WTC11 (cell line): ENCODE measurements at regions not wholly inside any gene's neighbourhood (a gene's known extent, or its start where the extent isn't known, plus 50 kb on each side); places are given as distances from the start of the nearest gene placed in this dataset.

Experiments
- CREB1 ChIP-seq: sonication (generic); formaldehyde crosslinking; IDR thresholded peaks from 2 replicates; pipeline ENCODE4 v1.8.0; 2023; ENCODE audit warnings: mild to moderate bottlenecking, missing genetic modification reagents
- EMX1 ChIP-seq: fragments of 250-450 bp; sonication (Bioruptor Pico); IDR thresholded peaks from 2 replicates; pipeline ENCODE4 v1.8.0; 2021; ENCODE audit warnings: mild to moderate bottlenecking
- ETV6 ChIP-seq: sonication (generic); formaldehyde crosslinking; IDR thresholded peaks from 2 replicates; pipeline ENCODE4 v1.8.1; 2022; ENCODE audit warnings: mild to moderate bottlenecking, missing genetic modification reagents
- IRF2 ChIP-seq: sonication (generic); formaldehyde crosslinking; IDR thresholded peaks from 2 replicates; pipeline ENCODE4 v1.8.0; 2022; ENCODE audit warnings: low read depth, missing genetic modification reagents, borderline replicate concordance
- SMAD3 ChIP-seq: sonication (generic); formaldehyde crosslinking; IDR thresholded peaks from 2 replicates; pipeline ENCODE4 v1.8.0; 2022; ENCODE audit warnings: missing genetic modification reagents, mild to moderate bottlenecking, borderline replicate concordance
- SP1 ChIP-seq: sonication (generic); formaldehyde crosslinking; conservative IDR thresholded peaks from 2 replicates; pipeline ENCODE4 v1.8.1; 2022; ENCODE audit warnings: missing genetic modification reagents
- ZNF423 ChIP-seq: fragments of 250-450 bp; sonication (Bioruptor Pico); IDR thresholded peaks from 2 replicates; pipeline ENCODE4 v2.1.2; 2022; ENCODE audit warnings: mild to moderate bottlenecking, moderate library complexity
- TF ChIP-seq, protein P1 (sequence below): fragments of 200-600 bp; IDR thresholded peaks from 2 replicates; pipeline ENCODE4 v1.8.0; 2022; ENCODE audit warnings: antibody characterized with exemption
- TF ChIP-seq, protein P2 (sequence below): sonication (generic); formaldehyde crosslinking; conservative IDR thresholded peaks from 2 replicates; pipeline ENCODE4 v1.8.1; 2022; ENCODE audit warnings: mild to moderate bottlenecking, missing genetic modification reagents
- TF ChIP-seq, protein P3 (sequence below): sonication (generic); formaldehyde crosslinking; IDR thresholded peaks from 2 replicates; pipeline ENCODE4 v1.8.1; 2022; ENCODE audit warnings: low read depth, missing genetic modification reagents, borderline replicate concordance
- TF ChIP-seq, protein P4 (sequence below): sonication (generic); formaldehyde crosslinking; IDR thresholded peaks from 2 replicates; pipeline ENCODE4 v1.8.1; 2023; ENCODE audit warnings: mild to moderate bottlenecking, missing genetic modification reagents, moderate library complexity
- TF ChIP-seq, protein P5 (sequence below): sonication (generic); formaldehyde crosslinking; conservative IDR thresholded peaks from 2 replicates; pipeline ENCODE4 v1.8.1; 2023; ENCODE audit warnings: mild to moderate bottlenecking, low read depth, missing genetic modification reagents, moderate library complexity
- TF ChIP-seq, protein P6 (sequence below): fragments of 250-450 bp; sonication (Bioruptor Pico); IDR thresholded peaks from 2 replicates; pipeline ENCODE4 v2.1.2; 2022; ENCODE audit warnings: mild to moderate bottlenecking, moderate library complexity
- TF ChIP-seq, protein P7 (sequence below): sonication (generic); formaldehyde crosslinking; IDR thresholded peaks from 2 replicates; pipeline ENCODE4 v1.8.1; 2022; ENCODE audit warnings: mild to moderate bottlenecking, moderate library complexity, missing genetic modification reagents

DNA sequence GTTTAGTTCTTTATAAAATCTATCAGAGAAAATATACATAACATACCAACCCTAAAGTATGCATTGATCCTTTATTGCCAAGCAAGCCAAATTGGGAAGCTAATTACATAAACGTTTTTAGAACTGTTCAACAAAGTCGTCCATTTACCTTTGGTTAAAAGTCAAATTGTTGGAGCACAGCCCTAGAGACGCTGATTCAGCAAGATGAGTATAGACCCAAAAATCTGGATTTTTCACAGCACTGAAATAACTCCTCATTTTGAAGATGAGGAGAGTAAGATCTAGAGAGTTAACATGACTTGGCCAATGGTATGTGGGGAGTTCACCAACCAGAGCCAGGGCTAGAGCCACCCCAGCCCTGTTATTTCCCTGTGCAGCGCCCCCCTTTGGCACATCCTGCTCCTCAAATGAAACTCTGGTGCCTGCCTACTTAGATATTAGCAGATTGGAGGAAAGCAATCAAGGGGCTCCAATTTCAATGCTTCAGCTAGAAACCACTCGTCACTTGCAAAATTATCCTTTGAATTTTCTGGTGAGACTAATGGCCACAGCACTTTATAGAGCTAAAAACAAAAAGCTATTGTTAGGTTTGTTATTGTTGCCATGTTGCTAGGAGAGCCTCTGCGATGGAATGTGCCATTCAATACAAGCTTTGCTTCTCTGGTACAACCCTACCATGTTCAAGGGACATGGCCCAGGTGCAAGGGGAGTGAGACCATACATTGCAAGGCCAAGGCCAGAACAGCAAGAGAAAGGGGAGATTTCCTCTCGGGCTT is 132.6 kb upstream of the ZEB1 start:
- TF ChIP-seq, protein P1, sequence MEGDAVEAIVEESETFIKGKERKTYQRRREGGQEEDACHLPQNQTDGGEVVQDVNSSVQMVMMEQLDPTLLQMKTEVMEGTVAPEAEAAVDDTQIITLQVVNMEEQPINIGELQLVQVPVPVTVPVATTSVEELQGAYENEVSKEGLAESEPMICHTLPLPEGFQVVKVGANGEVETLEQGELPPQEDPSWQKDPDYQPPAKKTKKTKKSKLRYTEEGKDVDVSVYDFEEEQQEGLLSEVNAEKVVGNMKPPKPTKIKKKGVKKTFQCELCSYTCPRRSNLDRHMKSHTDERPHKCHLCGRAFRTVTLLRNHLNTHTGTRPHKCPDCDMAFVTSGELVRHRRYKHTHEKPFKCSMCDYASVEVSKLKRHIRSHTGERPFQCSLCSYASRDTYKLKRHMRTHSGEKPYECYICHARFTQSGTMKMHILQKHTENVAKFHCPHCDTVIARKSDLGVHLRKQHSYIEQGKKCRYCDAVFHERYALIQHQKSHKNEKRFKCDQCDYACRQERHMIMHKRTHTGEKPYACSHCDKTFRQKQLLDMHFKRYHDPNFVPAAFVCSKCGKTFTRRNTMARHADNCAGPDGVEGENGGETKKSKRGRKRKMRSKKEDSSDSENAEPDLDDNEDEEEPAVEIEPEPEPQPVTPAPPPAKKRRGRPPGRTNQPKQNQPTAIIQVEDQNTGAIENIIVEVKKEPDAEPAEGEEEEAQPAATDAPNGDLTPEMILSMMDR: no peak
- TF ChIP-seq ZNF423 (CRISPR knock-in tag) (no peak), CREB1 (CRISPR knock-in tag) (no peak), EMX1 (CRISPR knock-in tag) (no peak), SP1 (CRISPR knock-in tag) (no peak), IRF2 (no peak), ETV6 (CRISPR knock-in tag) (no peak), SMAD3 (CRISPR knock-in tag) (no peak)
- TF ChIP-seq, protein P2, sequence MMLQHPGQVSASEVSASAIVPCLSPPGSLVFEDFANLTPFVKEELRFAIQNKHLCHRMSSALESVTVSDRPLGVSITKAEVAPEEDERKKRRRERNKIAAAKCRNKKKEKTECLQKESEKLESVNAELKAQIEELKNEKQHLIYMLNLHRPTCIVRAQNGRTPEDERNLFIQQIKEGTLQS (CRISPR knock-in tag): no peak
- TF ChIP-seq, protein P3, sequence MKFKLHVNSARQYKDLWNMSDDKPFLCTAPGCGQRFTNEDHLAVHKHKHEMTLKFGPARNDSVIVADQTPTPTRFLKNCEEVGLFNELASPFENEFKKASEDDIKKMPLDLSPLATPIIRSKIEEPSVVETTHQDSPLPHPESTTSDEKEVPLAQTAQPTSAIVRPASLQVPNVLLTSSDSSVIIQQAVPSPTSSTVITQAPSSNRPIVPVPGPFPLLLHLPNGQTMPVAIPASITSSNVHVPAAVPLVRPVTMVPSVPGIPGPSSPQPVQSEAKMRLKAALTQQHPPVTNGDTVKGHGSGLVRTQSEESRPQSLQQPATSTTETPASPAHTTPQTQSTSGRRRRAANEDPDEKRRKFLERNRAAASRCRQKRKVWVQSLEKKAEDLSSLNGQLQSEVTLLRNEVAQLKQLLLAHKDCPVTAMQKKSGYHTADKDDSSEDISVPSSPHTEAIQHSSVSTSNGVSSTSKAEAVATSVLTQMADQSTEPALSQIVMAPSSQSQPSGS (CRISPR knock-in tag): no peak
- TF ChIP-seq, protein P4, sequence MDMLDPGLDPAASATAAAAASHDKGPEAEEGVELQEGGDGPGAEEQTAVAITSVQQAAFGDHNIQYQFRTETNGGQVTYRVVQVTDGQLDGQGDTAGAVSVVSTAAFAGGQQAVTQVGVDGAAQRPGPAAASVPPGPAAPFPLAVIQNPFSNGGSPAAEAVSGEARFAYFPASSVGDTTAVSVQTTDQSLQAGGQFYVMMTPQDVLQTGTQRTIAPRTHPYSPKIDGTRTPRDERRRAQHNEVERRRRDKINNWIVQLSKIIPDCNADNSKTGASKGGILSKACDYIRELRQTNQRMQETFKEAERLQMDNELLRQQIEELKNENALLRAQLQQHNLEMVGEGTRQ (CRISPR knock-in tag): no peak
- TF ChIP-seq, protein P5, sequence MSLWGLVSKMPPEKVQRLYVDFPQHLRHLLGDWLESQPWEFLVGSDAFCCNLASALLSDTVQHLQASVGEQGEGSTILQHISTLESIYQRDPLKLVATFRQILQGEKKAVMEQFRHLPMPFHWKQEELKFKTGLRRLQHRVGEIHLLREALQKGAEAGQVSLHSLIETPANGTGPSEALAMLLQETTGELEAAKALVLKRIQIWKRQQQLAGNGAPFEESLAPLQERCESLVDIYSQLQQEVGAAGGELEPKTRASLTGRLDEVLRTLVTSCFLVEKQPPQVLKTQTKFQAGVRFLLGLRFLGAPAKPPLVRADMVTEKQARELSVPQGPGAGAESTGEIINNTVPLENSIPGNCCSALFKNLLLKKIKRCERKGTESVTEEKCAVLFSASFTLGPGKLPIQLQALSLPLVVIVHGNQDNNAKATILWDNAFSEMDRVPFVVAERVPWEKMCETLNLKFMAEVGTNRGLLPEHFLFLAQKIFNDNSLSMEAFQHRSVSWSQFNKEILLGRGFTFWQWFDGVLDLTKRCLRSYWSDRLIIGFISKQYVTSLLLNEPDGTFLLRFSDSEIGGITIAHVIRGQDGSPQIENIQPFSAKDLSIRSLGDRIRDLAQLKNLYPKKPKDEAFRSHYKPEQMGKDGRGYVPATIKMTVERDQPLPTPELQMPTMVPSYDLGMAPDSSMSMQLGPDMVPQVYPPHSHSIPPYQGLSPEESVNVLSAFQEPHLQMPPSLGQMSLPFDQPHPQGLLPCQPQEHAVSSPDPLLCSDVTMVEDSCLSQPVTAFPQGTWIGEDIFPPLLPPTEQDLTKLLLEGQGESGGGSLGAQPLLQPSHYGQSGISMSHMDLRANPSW (CRISPR knock-in tag): no peak
- TF ChIP-seq, protein P6, sequence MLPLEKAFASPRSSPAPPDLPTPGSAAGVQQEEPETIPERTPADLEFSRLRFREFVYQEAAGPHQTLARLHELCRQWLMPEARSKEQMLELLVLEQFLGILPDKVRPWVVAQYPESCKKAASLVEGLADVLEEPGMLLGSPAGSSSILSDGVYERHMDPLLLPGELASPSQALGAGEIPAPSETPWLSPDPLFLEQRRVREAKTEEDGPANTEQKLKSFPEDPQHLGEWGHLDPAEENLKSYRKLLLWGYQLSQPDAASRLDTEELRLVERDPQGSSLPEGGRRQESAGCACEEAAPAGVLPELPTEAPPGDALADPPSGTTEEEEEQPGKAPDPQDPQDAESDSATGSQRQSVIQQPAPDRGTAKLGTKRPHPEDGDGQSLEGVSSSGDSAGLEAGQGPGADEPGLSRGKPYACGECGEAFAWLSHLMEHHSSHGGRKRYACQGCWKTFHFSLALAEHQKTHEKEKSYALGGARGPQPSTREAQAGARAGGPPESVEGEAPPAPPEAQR (CRISPR knock-in tag): no peak
- TF ChIP-seq, protein P7, sequence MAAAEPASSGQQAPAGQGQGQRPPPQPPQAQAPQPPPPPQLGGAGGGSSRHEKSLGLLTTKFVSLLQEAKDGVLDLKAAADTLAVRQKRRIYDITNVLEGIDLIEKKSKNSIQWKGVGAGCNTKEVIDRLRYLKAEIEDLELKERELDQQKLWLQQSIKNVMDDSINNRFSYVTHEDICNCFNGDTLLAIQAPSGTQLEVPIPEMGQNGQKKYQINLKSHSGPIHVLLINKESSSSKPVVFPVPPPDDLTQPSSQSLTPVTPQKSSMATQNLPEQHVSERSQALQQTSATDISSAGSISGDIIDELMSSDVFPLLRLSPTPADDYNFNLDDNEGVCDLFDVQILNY (CRISPR knock-in tag): no peak
